ENCODE measurements at regions not wholly inside any gene's neighbourhood (a gene's known extent, or its start where the extent isn't known, plus 50 kb on each side); places are given as distances from the start of the nearest gene placed in this dataset.

GRCh38 chr2:16282511-16282910 is 342.2 kb downstream of the MYCN start:
- TF ChIP-seq POU6F1 (CRISPR knock-in tag; IDR thresholded peaks at IDR 0.05; ENCODE audit: borderline replicate concordance, low read depth) (no peak), CSDC2 (CRISPR knock-in tag; IDR thresholded peaks at IDR 0.05) (no peak), CREB5 (CRISPR knock-in tag; IDR thresholded peaks at IDR 0.05; ENCODE audit: low read depth) (no peak), ESRRG (CRISPR knock-in tag; IDR thresholded peaks at IDR 0.05) (no peak), ARNTL (CRISPR knock-in tag; IDR thresholded peaks at IDR 0.05; ENCODE audit: borderline replicate concordance, low read depth) (no peak), RARB (CRISPR knock-in tag; IDR thresholded peaks at IDR 0.05) (no peak)
